Activated T-cell treated with anti-CD3 and anti-CD28 coated beads, Interleukin-2, amount 50 U/mL, for 24 hours (primary cell): ENCODE measurements at regions not wholly inside any gene's neighbourhood (a gene's known extent, or its start where the extent isn't known, plus 50 kb on each side); places are given as distances from the start of the nearest gene placed in this dataset.

Experiments used
- DNase-seq: peaks from one replicate; pipeline ENCODE4 v3.0.0-alpha.2; 2020
- H3K27ac Mint-ChIP-seq: 2 replicates; pipeline ENCODE4 v1.8.0; 2020; ENCODE audit warnings: mild to moderate bottlenecking, mixed read lengths
- H3K27me3 Mint-ChIP-seq: 2 replicates; pipeline ENCODE4 v1.8.0; 2020; ENCODE audit warnings: mixed read lengths
- H3K36me3 Mint-ChIP-seq: 2 replicates; pipeline ENCODE4 v1.8.0; 2020; ENCODE audit warnings: low read depth, mixed read lengths
- H3K4me1 Mint-ChIP-seq: 2 replicates; pipeline ENCODE4 v1.8.0; 2020; ENCODE audit warnings: low read depth, mixed read lengths
- H3K4me3 Mint-ChIP-seq: 2 replicates; pipeline ENCODE4 v1.8.0; 2020; ENCODE audit warnings: mild to moderate bottlenecking, moderate library complexity, mixed read lengths
- H3K9me3 Mint-ChIP-seq: 2 replicates; pipeline ENCODE4 v1.8.0; 2020; ENCODE audit warnings: mixed read lengths

- Mint-ChIP-seq H3K9me3 (no peaks in the 10 kb centered on the region), H3K27ac (no peak overlapping the region), H3K4me1 (no peaks in the 10 kb centered on the region), H3K4me3 (no peak overlapping the region), H3K27me3 (no peaks in the 10 kb centered on the region), H3K36me3 (no peaks in the 10 kb centered on the region)
- DNase-seq: no peak
These were observed 915.1 kb upstream of the MAP3K7 start for GRCh38 chr6:91501930-91502329.

- no peak for DNase-seq
- Mint-ChIP-seq H3K4me3 (no peak overlapping the region), H3K27ac (no peak overlapping the region), H3K36me3 (no peaks in the 10 kb centered on the region), H3K9me3 (no peaks in the 10 kb centered on the region), H3K27me3 (no peaks in the 10 kb centered on the region), H3K4me1 (no peaks in the 10 kb centered on the region)
These were observed 913.9 kb upstream of the MAP3K7 start for GRCh38 chr6:91500689-91501303.

GRCh38 chr6:91498576-91498975, 911.7 kb upstream of the MAP3K7 start:
- H3K4me3 Mint-ChIP-seq: no peak overlapping the region
- no peak for DNase-seq
- no peaks in the 10 kb centered on the region for H3K9me3 Mint-ChIP-seq
- no peaks in the 10 kb centered on the region for H3K4me1 Mint-ChIP-seq
- no peaks in the 10 kb centered on the region for H3K36me3 Mint-ChIP-seq
- H3K27me3 Mint-ChIP-seq: no peaks in the 10 kb centered on the region
- no peak overlapping the region for H3K27ac Mint-ChIP-seq

- H3K4me1 Mint-ChIP-seq: no peaks in the 10 kb centered on the region
- no peak overlapping the region for H3K27ac Mint-ChIP-seq
- H3K36me3 Mint-ChIP-seq: no peaks in the 10 kb centered on the region
- H3K4me3 Mint-ChIP-seq: no peak overlapping the region
- DNase-seq: no peak
- H3K27me3 Mint-ChIP-seq: no peaks in the 10 kb centered on the region
- no peaks in the 10 kb centered on the region for H3K9me3 Mint-ChIP-seq
These were observed 910.9 kb upstream of the MAP3K7 start for GRCh38 chr6:91497770-91498169.

- H3K4me3 Mint-ChIP-seq: no peak overlapping the region
- no peaks in the 10 kb centered on the region for H3K27me3 Mint-ChIP-seq
- no peak overlapping the region for H3K27ac Mint-ChIP-seq
- no peaks in the 10 kb centered on the region for H3K4me1 Mint-ChIP-seq
- no peak for DNase-seq
- H3K9me3 Mint-ChIP-seq: no peaks in the 10 kb centered on the region
- H3K36me3 Mint-ChIP-seq: no peaks in the 10 kb centered on the region
These were observed 903.9 kb upstream of the MAP3K7 start for GRCh38 chr6:91490671-91491301.

GRCh38 chr6:91487696-91488392, 901.0 kb upstream of the MAP3K7 start:
- Mint-ChIP-seq H3K9me3 (no peaks in the 10 kb centered on the region), H3K27ac (no peak overlapping the region), H3K27me3 (no peaks in the 10 kb centered on the region), H3K4me1 (no peaks in the 10 kb centered on the region), H3K36me3 (no peaks in the 10 kb centered on the region), H3K4me3 (no peak overlapping the region)
- no peak for DNase-seq

- Mint-ChIP-seq H3K27me3 (no peaks in the 10 kb centered on the region), H3K27ac (no peak overlapping the region), H3K4me3 (no peak overlapping the region), H3K4me1 (no peaks in the 10 kb centered on the region), H3K9me3 (no peaks in the 10 kb centered on the region), H3K36me3 (no peaks in the 10 kb centered on the region)
- no peak for DNase-seq
These were observed 899.3 kb upstream of the MAP3K7 start for GRCh38 chr6:91486200-91486599.

- no peaks in the 10 kb centered on the region for H3K36me3 Mint-ChIP-seq
- no peaks in the 10 kb centered on the region for H3K9me3 Mint-ChIP-seq
- H3K27me3 Mint-ChIP-seq: no peaks in the 10 kb centered on the region
- H3K4me1 Mint-ChIP-seq: no peaks in the 10 kb centered on the region
- DNase-seq: no peak
- H3K27ac Mint-ChIP-seq: no peak overlapping the region
- H3K4me3 Mint-ChIP-seq: no peak overlapping the region
These were observed 898.2 kb upstream of the MAP3K7 start for GRCh38 chr6:91485047-91485446.

GRCh38 chr6:91483415-91484105, 896.7 kb upstream of the MAP3K7 start:
- H3K4me3 Mint-ChIP-seq: no peak overlapping the region
- no peaks in the 10 kb centered on the region for H3K9me3 Mint-ChIP-seq
- no peaks in the 10 kb centered on the region for H3K27me3 Mint-ChIP-seq
- no peaks in the 10 kb centered on the region for H3K36me3 Mint-ChIP-seq
- DNase-seq: no peak
- H3K27ac Mint-ChIP-seq: no peak overlapping the region
- no peaks in the 10 kb centered on the region for H3K4me1 Mint-ChIP-seq

GRCh38 chr6:91482498-91482897, 895.6 kb upstream of the MAP3K7 start:
- no peaks in the 10 kb centered on the region for H3K9me3 Mint-ChIP-seq
- H3K4me3 Mint-ChIP-seq: no peak overlapping the region
- no peaks in the 10 kb centered on the region for H3K4me1 Mint-ChIP-seq
- no peak for DNase-seq
- H3K27me3 Mint-ChIP-seq: no peaks in the 10 kb centered on the region
- H3K27ac Mint-ChIP-seq: no peak overlapping the region
- no peaks in the 10 kb centered on the region for H3K36me3 Mint-ChIP-seq

GRCh38 chr6:91480402-91480801, 893.5 kb upstream of the MAP3K7 start:
- Mint-ChIP-seq H3K36me3 (no peaks in the 10 kb centered on the region), H3K9me3 (no peaks in the 10 kb centered on the region), H3K27ac (no peak overlapping the region), H3K4me1 (no peaks in the 10 kb centered on the region), H3K27me3 (no peaks in the 10 kb centered on the region), H3K4me3 (no peak overlapping the region)
- no peak for DNase-seq

GRCh38 chr6:91477688-91478087, 890.8 kb upstream of the MAP3K7 start:
- no peak overlapping the region for H3K4me3 Mint-ChIP-seq
- no peaks in the 10 kb centered on the region for H3K27me3 Mint-ChIP-seq

GRCh38 chr6:91476000-91476399, 889.1 kb upstream of the MAP3K7 start:
- Mint-ChIP-seq H3K4me3 (no peak overlapping the region), H3K4me1 (no peaks in the 10 kb centered on the region), H3K9me3 (no peaks in the 10 kb centered on the region), H3K36me3 (no peaks in the 10 kb centered on the region), H3K27me3 (no peaks in the 10 kb centered on the region), H3K27ac (no peak overlapping the region)
- DNase-seq: no peak

More at GRCh38 chr6:91477688-91478087, 890.8 kb upstream of the MAP3K7 start:
- H3K27ac Mint-ChIP-seq: no peak overlapping the region
- no peak for DNase-seq
- no peaks in the 10 kb centered on the region for H3K36me3 Mint-ChIP-seq
- H3K4me1 Mint-ChIP-seq: no peaks in the 10 kb centered on the region
- no peaks in the 10 kb centered on the region for H3K9me3 Mint-ChIP-seq

GRCh38 chr6:91465393-91465792, 878.5 kb upstream of the MAP3K7 start:
- H3K27ac Mint-ChIP-seq: no peak overlapping the region
- H3K4me3 Mint-ChIP-seq: no peak overlapping the region
- no peak for DNase-seq
- no peaks in the 10 kb centered on the region for H3K36me3 Mint-ChIP-seq
- H3K27me3 Mint-ChIP-seq: no peaks in the 10 kb centered on the region
- no peaks in the 10 kb centered on the region for H3K4me1 Mint-ChIP-seq
- no peaks in the 10 kb centered on the region for H3K9me3 Mint-ChIP-seq

- no peaks in the 10 kb centered on the region for H3K36me3 Mint-ChIP-seq
- DNase-seq: no peak
These were observed 877.8 kb upstream of the MAP3K7 start for GRCh38 chr6:91464718-91465117.

More at GRCh38 chr6:91464718-91465117, 877.8 kb upstream of the MAP3K7 start:
- Mint-ChIP-seq H3K9me3 (no peaks in the 10 kb centered on the region), H3K27ac (no peak overlapping the region), H3K27me3 (no peaks in the 10 kb centered on the region), H3K4me3 (no peak overlapping the region), H3K4me1 (no peaks in the 10 kb centered on the region)
